ENCODE measurements at regions not wholly inside any gene's neighbourhood (a gene's known extent, or its start where the extent isn't known, plus 50 kb on each side); places are given as distances from the start of the nearest gene placed in this dataset.

- Mint-ChIP-seq H3K4me1 (no peaks in the 10 kb centered on the region), H3K9me3 (peaks cover 3% of the 10 kb centered on the region), H3K4me3 (no peak overlapping the region), H3K27me3 (peaks cover 12% of the 10 kb centered on the region), H3K36me3 (ENCODE audit: low read depth) (no peaks in the 10 kb centered on the region), H3K27ac (no peak overlapping the region)
- TF ChIP-seq CTCF (IDR thresholded peaks at IDR 0.05): no peak
- no peak for ATAC-seq (ENCODE audit: low read depth)
- DNase-seq: no peak
- intact Hi-C loops (cut with micrococcal nuclease): no loop called here
- ChIA-PET CTCF (no interaction called here), POLR2A (no interaction called here)
These were observed 243.0 kb downstream of the SH3BP4 start for GRCh38 chr2:235194836-235195235.

GRCh38 chr2:235195921-235196320 is 244.1 kb downstream of the SH3BP4 start:
- no peaks in the 10 kb centered on the region for H3K4me1 Mint-ChIP-seq
- DNase-seq: no peak
- no peak for ATAC-seq (ENCODE audit: low read depth)
- H3K9me3 Mint-ChIP-seq: peaks cover 3% of the 10 kb centered on the region
- CTCF ChIA-PET: no interaction called here
- no peak overlapping the region for H3K27ac Mint-ChIP-seq
- no peaks in the 10 kb centered on the region for H3K36me3 Mint-ChIP-seq (ENCODE audit: low read depth)
- intact Hi-C loops (cut with micrococcal nuclease): no loop called here
- peaks cover 12% of the 10 kb centered on the region for H3K27me3 Mint-ChIP-seq
- no peak for TF ChIP-seq CTCF (IDR thresholded peaks at IDR 0.05)
- POLR2A ChIA-PET: no interaction called here
- H3K4me3 Mint-ChIP-seq: no peak overlapping the region

- Mint-ChIP-seq H3K4me3 (no peak overlapping the region), H3K9me3 (no peaks in the 10 kb centered on the region), H3K4me1 (no peaks in the 10 kb centered on the region), H3K36me3 (ENCODE audit: low read depth) (no peaks in the 10 kb centered on the region), H3K27ac (no peak overlapping the region), H3K27me3 (peaks cover 9% of the 10 kb centered on the region)
- CTCF ChIA-PET: no interaction called here
- intact Hi-C loops (cut with micrococcal nuclease): no loop called here
- no peak for DNase-seq
- no peak for ATAC-seq (ENCODE audit: low read depth)
- POLR2A ChIA-PET: no interaction called here
- no peak for TF ChIP-seq CTCF (IDR thresholded peaks at IDR 0.05)
These were observed 247.3 kb downstream of the SH3BP4 start for GRCh38 chr2:235199128-235199527.

GRCh38 chr2:235200216-235200615 is 248.4 kb downstream of the SH3BP4 start:
- intact Hi-C loops (cut with micrococcal nuclease): no loop called here
- no peak for ATAC-seq (ENCODE audit: low read depth)
- DNase-seq: no peak
- ChIA-PET CTCF (no interaction called here), POLR2A (no interaction called here)
- Mint-ChIP-seq H3K9me3 (no peaks in the 10 kb centered on the region), H3K4me1 (no peaks in the 10 kb centered on the region), H3K36me3 (ENCODE audit: low read depth) (no peaks in the 10 kb centered on the region), H3K4me3 (no peak overlapping the region), H3K27me3 (peaks cover 10% of the 10 kb centered on the region), H3K27ac (no peak overlapping the region)
- TF ChIP-seq CTCF (IDR thresholded peaks at IDR 0.05): no peak

- no peak for TF ChIP-seq CTCF (IDR thresholded peaks at IDR 0.05)
These were observed 249.9 kb downstream of the SH3BP4 start for GRCh38 chr2:235201756-235202155.

More at GRCh38 chr2:235201756-235202155, 249.9 kb downstream of the SH3BP4 start:
- Mint-ChIP-seq H3K27ac (no peak overlapping the region), H3K9me3 (no peaks in the 10 kb centered on the region), H3K4me1 (no peaks in the 10 kb centered on the region), H3K27me3 (peaks cover 9% of the 10 kb centered on the region), H3K36me3 (ENCODE audit: low read depth) (no peaks in the 10 kb centered on the region), H3K4me3 (no peak overlapping the region)
- ChIA-PET CTCF (no interaction called here), POLR2A (no interaction called here)
- intact Hi-C loops (cut with micrococcal nuclease): no loop called here
- DNase-seq (no peak), ATAC-seq (ENCODE audit: low read depth) (no peak)
